ENCODE measurements at regions not wholly inside any gene's neighbourhood (a gene's known extent, or its start where the extent isn't known, plus 50 kb on each side); places are given as distances from the start of the nearest gene placed in this dataset.

- Histone ChIP-seq H3K36me3 (ENCODE audit: control insufficient read depth in 4 of 4, insufficient read depth in 4 of 4, low read length in 4 of 4) (no peaks in the 10 kb centered on the region), H3K27me3 (ENCODE audit: control insufficient read depth in 3 of 3, insufficient read depth in 3 of 3, low read length in 2 of 3) (peaks cover 0 to 2% (median 0%) of the 10 kb centered on the region in 3 donors), H3K27ac (ENCODE audit: low read depth in 1 of 2, low read length in 1 of 2) (no peak overlapping the region), H3K9me3 (ENCODE audit: control insufficient read depth in 4 of 4, insufficient read depth in 3 of 4, low read length in 3 of 4) (peaks cover 0 to 2% (median 0%) of the 10 kb centered on the region in 4 donors), H3K4me3 (no peak overlapping the region), H3K9ac (ENCODE audit: insufficient read depth in 1 of 2, low read length in 2 of 2) (no peak overlapping the region), H3K4me1 (ENCODE audit: control insufficient read depth in 5 of 5, insufficient read depth in 5 of 5, low read length in 5 of 5) (peaks cover 0 to 4% (median 3%) of the 10 kb centered on the region in 5 donors)
- DNase-seq (no peak), ATAC-seq (ENCODE audit: insufficient read depth, low FRiP score) (no peak)
- TF ChIP-seq CTCF (IDR thresholded peaks at IDR 0.05; ENCODE audit: control extremely low read depth, extremely low read depth) = no peak
- 71 to 80% methylated on average over 3 of the region's 3 CpGs for WGBS, 2 donors
These were observed 66.3 kb upstream of the SSX2IP start for GRCh38 chr1:84756455-84757082.

GRCh38 chr1:84756001-84756400, 65.7 kb upstream of the SSX2IP start:
- TF ChIP-seq CTCF (IDR thresholded peaks at IDR 0.05; ENCODE audit: control extremely low read depth, extremely low read depth) = no peak
- H3K27ac ChIP-seq (ENCODE audit: low read depth in 1 of 2, low read length in 1 of 2) = no peak overlapping the region
- 83 to 88% methylated on average over 3 of the region's 3 CpGs for WGBS, 2 donors

GRCh38 chr1:84755216-84755615, 65.0 kb upstream of the SSX2IP start:
- Histone ChIP-seq H3K9me3 (ENCODE audit: control insufficient read depth in 4 of 4, insufficient read depth in 3 of 4, low read length in 3 of 4) (peaks cover 0 to 2% (median 0%) of the 10 kb centered on the region in 4 donors), H3K4me3 (no peak overlapping the region), H3K27me3 (ENCODE audit: control insufficient read depth in 3 of 3, insufficient read depth in 3 of 3, low read length in 2 of 3) (peaks cover 0 to 2% (median 0%) of the 10 kb centered on the region in 3 donors), H3K27ac (ENCODE audit: low read depth in 1 of 2, low read length in 1 of 2) (no peak overlapping the region), H3K9ac (ENCODE audit: insufficient read depth in 1 of 2, low read length in 2 of 2) (no peak overlapping the region), H3K36me3 (ENCODE audit: control insufficient read depth in 4 of 4, insufficient read depth in 4 of 4, low read length in 4 of 4) (no peaks in the 10 kb centered on the region), H3K4me1 (ENCODE audit: control insufficient read depth in 5 of 5, insufficient read depth in 5 of 5, low read length in 5 of 5) (peaks cover 0 to 4% (median 3%) of the 10 kb centered on the region in 5 donors)
- no peak for DNase-seq
- WGBS, 2 donors = 93 to 94% methylated on average over 8 of the region's 8 CpGs
- no peak for ATAC-seq (ENCODE audit: insufficient read depth, low FRiP score)
- TF ChIP-seq CTCF (IDR thresholded peaks at IDR 0.05; ENCODE audit: control extremely low read depth, extremely low read depth) = no peak

More at GRCh38 chr1:84756001-84756400, 65.7 kb upstream of the SSX2IP start:
- H3K9ac ChIP-seq (ENCODE audit: insufficient read depth in 1 of 2, low read length in 2 of 2) = no peak overlapping the region
- H3K4me3 ChIP-seq = no peak overlapping the region
- peaks cover 0 to 4% (median 3%) of the 10 kb centered on the region in 5 donors for H3K4me1 ChIP-seq (ENCODE audit: control insufficient read depth in 5 of 5, insufficient read depth in 5 of 5, low read length in 5 of 5)
- DNase-seq (no peak), ATAC-seq (ENCODE audit: insufficient read depth, low FRiP score) (no peak)
- H3K36me3 ChIP-seq (ENCODE audit: control insufficient read depth in 4 of 4, insufficient read depth in 4 of 4, low read length in 4 of 4) = no peaks in the 10 kb centered on the region
- peaks cover 0 to 2% (median 0%) of the 10 kb centered on the region in 3 donors for H3K27me3 ChIP-seq (ENCODE audit: control insufficient read depth in 3 of 3, insufficient read depth in 3 of 3, low read length in 2 of 3)
- peaks cover 0 to 2% (median 0%) of the 10 kb centered on the region in 4 donors for H3K9me3 ChIP-seq (ENCODE audit: control insufficient read depth in 4 of 4, insufficient read depth in 3 of 4, low read length in 3 of 4)

GRCh38 chr1:84754386-84754703, 64.1 kb upstream of the SSX2IP start:
- DNase-seq = no peak
- WGBS, 2 donors = 64 to 79% methylated on average over 21 of the region's 21 CpGs
- Histone ChIP-seq H3K9ac (ENCODE audit: insufficient read depth in 1 of 2, low read length in 2 of 2) (no peak overlapping the region), H3K9me3 (ENCODE audit: control insufficient read depth in 4 of 4, insufficient read depth in 3 of 4, low read length in 3 of 4) (peaks cover 0 to 2% (median 0%) of the 10 kb centered on the region in 4 donors), H3K27ac (ENCODE audit: low read depth in 1 of 2, low read length in 1 of 2) (no peak overlapping the region), H3K27me3 (ENCODE audit: control insufficient read depth in 3 of 3, insufficient read depth in 3 of 3, low read length in 2 of 3) (peaks cover 0 to 2% (median 0%) of the 10 kb centered on the region in 3 donors), H3K4me1 (ENCODE audit: control insufficient read depth in 5 of 5, insufficient read depth in 5 of 5, low read length in 5 of 5) (peaks cover 0 to 4% (median 3%) of the 10 kb centered on the region in 5 donors), H3K36me3 (ENCODE audit: control insufficient read depth in 4 of 4, insufficient read depth in 4 of 4, low read length in 4 of 4) (no peaks in the 10 kb centered on the region), H3K4me3 (no peak overlapping the region)
- ATAC-seq (ENCODE audit: insufficient read depth, low FRiP score) = no peak
- no peak for TF ChIP-seq CTCF (IDR thresholded peaks at IDR 0.05; ENCODE audit: control extremely low read depth, extremely low read depth)
